ENCODE measurements at regions not wholly inside any gene's neighbourhood (a gene's known extent, or its start where the extent isn't known, plus 50 kb on each side); places are given as distances from the start of the nearest gene placed in this dataset.
"Not testable (repeated sequence)": the region's sequence is repeated elsewhere in the genome, so short reads cannot be mapped to it uniquely, and the experiment has no call there.

- Histone ChIP-seq H3K9me3 (ENCODE audit: control insufficient read depth in 4 of 4, low read length in 3 of 4) (no peaks in the 10 kb centered on the region), H3K36me3 (ENCODE audit: control insufficient read depth in 4 of 4, insufficient read depth in 3 of 4, low read depth in 1 of 4, low read length in 3 of 4) (no peaks in the 10 kb centered on the region), H3K4me3 (ENCODE audit: low read depth in 1 of 3, low read length in 3 of 3) (no peak overlapping the region), H3K27ac (ENCODE audit: low read depth in 1 of 2, low read length in 2 of 2) (no peak overlapping the region), H3K27me3 (ENCODE audit: control insufficient read depth in 4 of 4, insufficient read depth in 4 of 4, low read length in 3 of 4) (no peaks in the 10 kb centered on the region), H3K4me1 (ENCODE audit: control insufficient read depth in 4 of 4, insufficient read depth in 4 of 4, low read length in 3 of 4) (no peaks in the 10 kb centered on the region), H3K9ac (ENCODE audit: low read depth in 1 of 2, low read length in 2 of 2) (no peak overlapping the region)
- DNase-seq (ENCODE audit: low spot score), result no peak
- TF ChIP-seq GABPA (IDR thresholded peaks at IDR 0.05 in 1 of 2, conservative IDR thresholded peaks at IDR 0.05 in 1 of 2) (no peak), SP1 (IDR thresholded peaks at IDR 0.05) (no peak), JUND (IDR thresholded peaks at IDR 0.05) (no peak)
- 88% methylated on average over 2 of the region's 2 CpGs for WGBS
Measured at GRCh38 chr11:112665291-112665690, 295.9 kb upstream of the NCAM1 start.

- no peaks in the 10 kb centered on the region for H3K27me3 ChIP-seq (ENCODE audit: control insufficient read depth in 4 of 4, insufficient read depth in 4 of 4, low read length in 3 of 4)
- TF ChIP-seq RAD21 (IDR thresholded peaks at IDR 0.05) (no peak), ATF3 (IDR thresholded peaks at IDR 0.05) (no peak), EGR1 (IDR thresholded peaks at IDR 0.05; ENCODE audit: low read depth in 2 of 2) (no peak), RXRA (IDR thresholded peaks at IDR 0.05) (no peak), HNF4A (conservative IDR thresholded peaks at IDR 0.05) (no peak), YY1 (IDR thresholded peaks at IDR 0.05) (no peak), FOXA2 (IDR thresholded peaks at IDR 0.05) (no peak), CTCF (IDR thresholded peaks at IDR 0.05; ENCODE audit: low read depth, low read length, missing input control) (no peak), GABPA (IDR thresholded peaks at IDR 0.05 in 1 of 2, conservative IDR thresholded peaks at IDR 0.05 in 1 of 2) (no peak)
- no peaks in the 10 kb centered on the region for H3K9me3 ChIP-seq (ENCODE audit: control insufficient read depth in 4 of 4, low read length in 3 of 4)
- no peak overlapping the region for H3K4me3 ChIP-seq (ENCODE audit: low read depth in 1 of 3, low read length in 3 of 3)
- no peaks in the 10 kb centered on the region for H3K4me1 ChIP-seq (ENCODE audit: control insufficient read depth in 4 of 4, insufficient read depth in 4 of 4, low read length in 3 of 4)
- no peak overlapping the region for H3K27ac ChIP-seq (ENCODE audit: low read depth in 1 of 2, low read length in 2 of 2)
- 89% methylated on average over 1 of the region's 1 CpG for WGBS
- no peak for DNase-seq (ENCODE audit: low spot score)
- H3K9ac ChIP-seq (ENCODE audit: low read depth in 1 of 2, low read length in 2 of 2), result no peak overlapping the region
- no peaks in the 10 kb centered on the region for H3K36me3 ChIP-seq (ENCODE audit: control insufficient read depth in 4 of 4, insufficient read depth in 3 of 4, low read depth in 1 of 4, low read length in 3 of 4)
Measured at GRCh38 chr11:112666253-112666652, 295.0 kb upstream of the NCAM1 start.

GRCh38 chr11:112670806-112671570 lies 290.2 kb upstream of the NCAM1 start:
- H3K36me3 ChIP-seq (ENCODE audit: control insufficient read depth in 4 of 4, insufficient read depth in 3 of 4, low read depth in 1 of 4, low read length in 3 of 4), result no peaks in the 10 kb centered on the region
- H3K4me1 ChIP-seq (ENCODE audit: control insufficient read depth in 4 of 4, insufficient read depth in 4 of 4, low read length in 3 of 4), result no peaks in the 10 kb centered on the region
- no peak overlapping the region for H3K9ac ChIP-seq (ENCODE audit: low read depth in 1 of 2, low read length in 2 of 2)
- H3K27me3 ChIP-seq (ENCODE audit: control insufficient read depth in 4 of 4, insufficient read depth in 4 of 4, low read length in 3 of 4), result no peaks in the 10 kb centered on the region
- peaks cover 0 to 3% (median 0%) of the 10 kb centered on the region in 4 donors for H3K9me3 ChIP-seq (ENCODE audit: control insufficient read depth in 4 of 4, low read length in 3 of 4)
- TF ChIP-seq NR2F2 (IDR thresholded peaks at IDR 0.05), result no peak
- TF ChIP-seq GABPA (IDR thresholded peaks at IDR 0.05 in 1 of 2, conservative IDR thresholded peaks at IDR 0.05 in 1 of 2), result no peak
- no peak overlapping the region for H3K27ac ChIP-seq (ENCODE audit: low read depth in 1 of 2, low read length in 2 of 2)
- H3K4me3 ChIP-seq (ENCODE audit: low read depth in 1 of 3, low read length in 3 of 3), result no peak overlapping the region
- WGBS, result 63% methylated on average over 7 of the region's 7 CpGs
- no peak for DNase-seq (ENCODE audit: low spot score)

- 52% methylated on average over 2 of the region's 2 CpGs for WGBS
- H3K4me1 ChIP-seq (ENCODE audit: control insufficient read depth in 4 of 4, insufficient read depth in 4 of 4, low read length in 3 of 4); H3K27ac ChIP-seq (ENCODE audit: low read depth in 1 of 2, low read length in 2 of 2); DNase-seq (ENCODE audit: low spot score); H3K27me3 ChIP-seq (ENCODE audit: control insufficient read depth in 4 of 4, insufficient read depth in 4 of 4, low read length in 3 of 4); H3K9ac ChIP-seq (ENCODE audit: low read depth in 1 of 2, low read length in 2 of 2); H3K9me3 ChIP-seq (ENCODE audit: control insufficient read depth in 4 of 4, low read length in 3 of 4); H3K36me3 ChIP-seq (ENCODE audit: control insufficient read depth in 4 of 4, insufficient read depth in 3 of 4, low read depth in 1 of 4, low read length in 3 of 4); H3K4me3 ChIP-seq (ENCODE audit: low read depth in 1 of 3, low read length in 3 of 3): not testable (repeated sequence)
Measured at GRCh38 chr11:112673401-112673800, 287.8 kb upstream of the NCAM1 start.

Data from liver (tissue), 8 donors.